ENCODE measurements at regions not wholly inside any gene's neighbourhood (a gene's known extent, or its start where the extent isn't known, plus 50 kb on each side); places are given as distances from the start of the nearest gene placed in this dataset.

DNA sequence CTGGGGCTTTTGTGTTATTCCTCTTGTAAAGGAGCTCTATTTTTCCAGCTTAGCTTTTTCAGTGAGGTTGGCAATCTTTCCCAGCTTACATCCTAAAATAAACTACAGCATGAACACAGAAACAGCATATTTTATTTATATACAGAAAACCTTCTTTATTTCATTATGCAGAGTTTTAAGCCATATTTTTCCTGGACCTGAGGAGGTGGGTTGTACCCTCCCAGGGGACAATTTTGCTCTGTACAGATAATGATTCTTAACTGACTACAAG lies 341.2 kb upstream of the TYRP1 start:
- TF ChIP-seq, protein P1, sequence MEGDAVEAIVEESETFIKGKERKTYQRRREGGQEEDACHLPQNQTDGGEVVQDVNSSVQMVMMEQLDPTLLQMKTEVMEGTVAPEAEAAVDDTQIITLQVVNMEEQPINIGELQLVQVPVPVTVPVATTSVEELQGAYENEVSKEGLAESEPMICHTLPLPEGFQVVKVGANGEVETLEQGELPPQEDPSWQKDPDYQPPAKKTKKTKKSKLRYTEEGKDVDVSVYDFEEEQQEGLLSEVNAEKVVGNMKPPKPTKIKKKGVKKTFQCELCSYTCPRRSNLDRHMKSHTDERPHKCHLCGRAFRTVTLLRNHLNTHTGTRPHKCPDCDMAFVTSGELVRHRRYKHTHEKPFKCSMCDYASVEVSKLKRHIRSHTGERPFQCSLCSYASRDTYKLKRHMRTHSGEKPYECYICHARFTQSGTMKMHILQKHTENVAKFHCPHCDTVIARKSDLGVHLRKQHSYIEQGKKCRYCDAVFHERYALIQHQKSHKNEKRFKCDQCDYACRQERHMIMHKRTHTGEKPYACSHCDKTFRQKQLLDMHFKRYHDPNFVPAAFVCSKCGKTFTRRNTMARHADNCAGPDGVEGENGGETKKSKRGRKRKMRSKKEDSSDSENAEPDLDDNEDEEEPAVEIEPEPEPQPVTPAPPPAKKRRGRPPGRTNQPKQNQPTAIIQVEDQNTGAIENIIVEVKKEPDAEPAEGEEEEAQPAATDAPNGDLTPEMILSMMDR (IDR thresholded peaks at IDR 0.05; ENCODE audit: low read length): no peak
- TF ChIP-seq EZH2 (optimal IDR thresholded peaks at IDR 0.05; ENCODE audit: low read depth, low read length) (no peak), EZH2phosphoT487 (IDR thresholded peaks at IDR 0.05; ENCODE audit: low read length) (no peak)

Measured in MM.1S (cell line).